HG03135 (cell line): ENCODE measurements at regions not wholly inside any gene's neighbourhood (a gene's known extent, or its start where the extent isn't known, plus 50 kb on each side); places are given as distances from the start of the nearest gene placed in this dataset.

Experiments
- ATAC-seq: cut with Tn5 transposase; IDR thresholded peaks from one replicate; pipeline ENCODE4 v1.9.1; 2021; ENCODE audit warnings: mild to moderate bottlenecking, moderate library complexity; ENCODE audit not compliant: unreplicated experiment

GRCh38 chr11:15534266-15534665 is 419.5 kb downstream of the INSC start:
- ATAC-seq = no peak

GRCh38 chr11:15535414-15535813 is 420.7 kb downstream of the INSC start:
- ATAC-seq = no peak

GRCh38 chr11:15536438-15536837 is 421.7 kb downstream of the INSC start:
- ATAC-seq = no peak

GRCh38 chr11:15539645-15540044 is 424.9 kb downstream of the INSC start:
- ATAC-seq = no peak

GRCh38 chr11:15541079-15541478 is 426.4 kb downstream of the INSC start:
- ATAC-seq = no peak

- ATAC-seq = no peak
Observed at GRCh38 chr11:15544353-15544752, 429.6 kb downstream of the INSC start.

- ATAC-seq = no peak
Observed at GRCh38 chr11:15547685-15548084, 433.0 kb downstream of the INSC start.

- no peak for ATAC-seq
Observed at GRCh38 chr11:15551901-15552851, 437.5 kb downstream of the INSC start.

- ATAC-seq = no peak
Observed at GRCh38 chr11:15555161-15555560, 440.4 kb downstream of the INSC start.

GRCh38 chr11:15557457-15558230 is 442.9 kb downstream of the INSC start:
- ATAC-seq = no peak

- ATAC-seq = no peak
Observed at GRCh38 chr11:15558513-15559181, 443.9 kb downstream of the INSC start.

- ATAC-seq = no peak
Observed at GRCh38 chr11:15560689-15561467, 446.2 kb downstream of the INSC start.

- ATAC-seq = no peak
Observed at GRCh38 chr11:15562230-15562629, 447.5 kb downstream of the INSC start.

GRCh38 chr11:15563054-15563453 is 448.3 kb downstream of the INSC start:
- ATAC-seq = no peak

- no peak for ATAC-seq
Observed at GRCh38 chr11:15565880-15566279, 451.2 kb downstream of the INSC start.

- ATAC-seq = no peak
Observed at GRCh38 chr11:15568440-15568839, 453.7 kb downstream of the INSC start.

GRCh38 chr11:15569305-15570025 is 454.7 kb downstream of the INSC start:
- ATAC-seq = no peak

- ATAC-seq = no peak
Observed at GRCh38 chr11:15575409-15575808, 460.7 kb downstream of the INSC start.

GRCh38 chr11:15576769-15577168 is 462.0 kb downstream of the INSC start:
- ATAC-seq = no peak

GRCh38 chr11:15577519-15577918 is 462.8 kb downstream of the INSC start:
- no peak for ATAC-seq
